Transverse colon (tissue), 4 donors: ENCODE measurements at regions not wholly inside any gene's neighbourhood (a gene's known extent, or its start where the extent isn't known, plus 50 kb on each side); places are given as distances from the start of the nearest gene placed in this dataset.

Experiments
- DNase-seq: peaks from one replicate; pipeline ENCODE4 v3.0.0-alpha.2; 2019
- H3K27ac ChIP-seq, 4 donors: fragments of 200-600 bp; sonication (generic); 2 replicates each; pipeline ENCODE4 v1.5.1; 2016 to 2018; ENCODE audit warnings: inconsistent platforms in 4 of 4
- H3K27me3 ChIP-seq: fragments of 200-600 bp; sonication (generic); 2 replicates; pipeline ENCODE4 v1.5.1; 2017; ENCODE audit warnings: inconsistent platforms
- H3K36me3 ChIP-seq, 4 donors: fragments of 200-600 bp; sonication (generic); 2 replicates each; pipeline ENCODE4 v1.5.1; 2017 to 2019; ENCODE audit warnings: inconsistent platforms in 4 of 4
- H3K4me1 ChIP-seq, 4 donors: fragments of 200-600 bp; sonication (generic); 2 replicates each; pipeline ENCODE4 v1.5.1; 2017 to 2020; ENCODE audit warnings: inconsistent platforms in 4 of 4
- H3K4me3 ChIP-seq, 4 donors: fragments of 200-600 bp; sonication (generic); 1 replicate in 1 of 4; 2 replicates in 3 of 4; pipeline versions ENCODE4 v1.5.1 to v1.6.1; 2017 to 2019; ENCODE audit warnings: inconsistent platforms in 4 of 4
- H3K9me3 ChIP-seq, 2 donors: fragments of 200-600 bp; sonication (generic); 2 replicates each; pipeline ENCODE4 v1.5.1; 2017 to 2019; ENCODE audit warnings: inconsistent platforms in 2 of 2
- EP300 ChIP-seq: sonication (generic); formaldehyde crosslinking; IDR thresholded peaks from one replicate; pipeline ENCODE4 v1.6.1; 2017; ENCODE audit warnings: antibody characterized with exemption, low read depth
- POLR2A ChIP-seq: fragments of 450-650 bp; IDR thresholded peaks from one replicate; pipeline ENCODE4 v1.6.1; 2016; ENCODE audit warnings: antibody characterized with exemption, mild to moderate bottlenecking, moderate library complexity
- POLR2AphosphoS5 ChIP-seq, 3 donors: sonication (generic); formaldehyde crosslinking; IDR thresholded peaks; one replicate each; pipeline ENCODE4 v1.6.1; 2016; ENCODE audit warnings: antibody characterized with exemption in 3 of 3
- WGBS, 2 donors: methylation state at CpG; one replicate each; pipeline ENCODE4 v1.1.5; 2018; ENCODE audit warnings: low coverage in 1 of 2; 5-methylcytosine and 5-hydroxymethylcytosine counted together
- in situ Hi-C, 4 donors: fragments of 200-750 bp; cut with MboI; loops; one replicate each; pipeline versions ENCODE4 v1.15.0 to v1.15.1; 2017; ENCODE audit warnings: low sequenced_read_pairs in 3 of 4, low pct_ligation_motif_present in 1 of 4, low pct_unique_long_range_greater_than_20kb in 1 of 4
- intact Hi-C: fragments of 100-400 bp; cut with DNase I; formaldehyde crosslinking; loops from one replicate; pipeline ENCODE4 v1.15.1; 2023; ENCODE audit warnings: low total_unique reads
- TF ChIP-seq, protein P1 (sequence below), 5 experiments: fragments of 200-600 bp in 3 of 5; fragments of 450-650 bp in 2 of 5; sonication (generic) in 3 of 5; IDR thresholded peaks; 1 replicate in 2 of 5; 2 replicates in 3 of 5; pipeline ENCODE4 v1.5.1; 2016 to 2017; ENCODE audit warnings: antibody characterized with exemption in 5 of 5, inconsistent platforms in 3 of 5, mild to moderate bottlenecking in 2 of 5, moderate library complexity in 1 of 5

DNA sequence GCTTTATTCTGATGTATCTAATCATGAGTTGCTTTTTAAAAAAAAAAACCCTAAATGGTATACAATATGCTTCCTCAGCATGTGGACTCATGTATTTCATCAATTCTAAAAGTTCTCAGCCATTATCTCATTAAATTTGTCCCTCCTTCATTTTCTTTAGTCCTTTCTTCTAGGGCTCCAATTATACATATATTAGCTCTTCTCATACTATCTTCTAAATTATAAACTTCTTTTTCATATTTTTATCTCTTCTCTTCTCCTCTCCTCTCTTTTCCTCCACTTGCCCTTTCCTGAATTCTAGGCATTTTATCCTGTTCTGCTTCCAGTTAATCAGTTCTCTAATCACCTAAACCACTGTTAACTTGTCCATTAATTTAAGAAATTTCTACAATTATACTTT lies 55.0 kb upstream of the IL33 start:
- intact Hi-C loops (no loop called here), in situ Hi-C loops (no loop called here)
- TF ChIP-seq, protein P1, sequence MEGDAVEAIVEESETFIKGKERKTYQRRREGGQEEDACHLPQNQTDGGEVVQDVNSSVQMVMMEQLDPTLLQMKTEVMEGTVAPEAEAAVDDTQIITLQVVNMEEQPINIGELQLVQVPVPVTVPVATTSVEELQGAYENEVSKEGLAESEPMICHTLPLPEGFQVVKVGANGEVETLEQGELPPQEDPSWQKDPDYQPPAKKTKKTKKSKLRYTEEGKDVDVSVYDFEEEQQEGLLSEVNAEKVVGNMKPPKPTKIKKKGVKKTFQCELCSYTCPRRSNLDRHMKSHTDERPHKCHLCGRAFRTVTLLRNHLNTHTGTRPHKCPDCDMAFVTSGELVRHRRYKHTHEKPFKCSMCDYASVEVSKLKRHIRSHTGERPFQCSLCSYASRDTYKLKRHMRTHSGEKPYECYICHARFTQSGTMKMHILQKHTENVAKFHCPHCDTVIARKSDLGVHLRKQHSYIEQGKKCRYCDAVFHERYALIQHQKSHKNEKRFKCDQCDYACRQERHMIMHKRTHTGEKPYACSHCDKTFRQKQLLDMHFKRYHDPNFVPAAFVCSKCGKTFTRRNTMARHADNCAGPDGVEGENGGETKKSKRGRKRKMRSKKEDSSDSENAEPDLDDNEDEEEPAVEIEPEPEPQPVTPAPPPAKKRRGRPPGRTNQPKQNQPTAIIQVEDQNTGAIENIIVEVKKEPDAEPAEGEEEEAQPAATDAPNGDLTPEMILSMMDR (IDR thresholded peaks at IDR 0.05), result no peak
- TF ChIP-seq POLR2AphosphoS5 (IDR thresholded peaks at IDR 0.05), result no peak
- no peak for TF ChIP-seq EP300
- TF ChIP-seq POLR2A, result no peak
- Histone ChIP-seq H3K4me3 (no peak overlapping the region), H3K27me3 (no peaks in the 10 kb centered on the region), H3K36me3 (no peaks in the 10 kb centered on the region), H3K27ac (no peak overlapping the region), H3K9me3 (peaks cover 4 to 13% of the 10 kb centered on the region in 2 donors), H3K4me1 (no peaks in the 10 kb centered on the region)
- DNase-seq, result no peak

DNA sequence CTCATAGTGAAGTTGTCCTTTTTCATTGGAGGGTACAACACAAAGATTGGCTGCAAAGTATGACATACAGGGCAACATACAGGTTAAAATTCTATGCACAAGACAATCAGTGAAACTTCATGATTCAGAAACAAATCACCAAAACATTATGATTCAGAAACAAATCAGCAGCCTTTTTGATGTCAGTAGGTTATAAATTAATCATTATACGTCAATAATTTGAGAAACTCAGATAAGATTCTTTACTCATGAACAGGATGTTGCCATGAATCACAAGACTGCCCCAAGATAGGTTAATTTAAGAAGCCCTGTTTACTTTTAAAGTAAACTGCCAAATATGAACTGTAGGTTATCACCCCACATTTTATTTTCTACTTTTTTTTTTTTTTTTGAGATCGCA lies 62.2 kb upstream of the IL33 start:
- TF ChIP-seq POLR2A, result no peak
- Histone ChIP-seq H3K27me3 (no peaks in the 10 kb centered on the region), H3K4me1 (no peaks in the 10 kb centered on the region), H3K27ac (no peak overlapping the region), H3K9me3 (no peaks in the 10 kb centered on the region), H3K4me3 (no peak overlapping the region), H3K36me3 (no peaks in the 10 kb centered on the region)
- DNase-seq, result no peak
- intact Hi-C loops (no loop called here), in situ Hi-C loops (no loop called here)
- WGBS, 2 donors, result 75 to 85% methylated on average over 2 of the region's 2 CpGs

DNA sequence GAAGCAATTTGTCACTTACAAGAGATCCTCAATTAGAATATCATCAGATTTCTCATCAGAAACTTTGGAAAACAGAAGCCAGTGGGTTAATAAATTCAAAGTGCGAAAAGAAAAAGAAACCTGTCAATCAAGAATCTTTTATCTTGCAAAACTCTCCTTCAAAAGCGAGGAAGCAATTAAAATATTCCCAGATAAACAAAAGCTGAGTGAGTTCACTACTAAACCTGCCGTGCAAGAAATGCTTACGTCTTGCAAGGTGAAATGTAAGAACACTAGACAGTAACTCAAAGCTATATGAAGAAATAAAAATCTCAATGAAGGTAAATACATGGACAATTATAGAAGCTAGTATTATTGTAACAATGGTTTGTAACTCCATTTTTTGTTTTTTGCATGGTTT lies 62.8 kb upstream of the IL33 start:
- no peaks in the 10 kb centered on the region for H3K36me3 ChIP-seq
- WGBS, 2 donors, result 38 to 45% methylated on average over 4 of the region's 4 CpGs
- no peaks in the 10 kb centered on the region for H3K27me3 ChIP-seq
- intact Hi-C loops, result no loop called here
- no peak for TF ChIP-seq EP300
- TF ChIP-seq POLR2A, result no peak
- TF ChIP-seq, protein P1 (IDR thresholded peaks at IDR 0.05), result no peak
- TF ChIP-seq POLR2AphosphoS5 (IDR thresholded peaks at IDR 0.05), result no peak
- H3K4me3 ChIP-seq, result no peak overlapping the region
- H3K9me3 ChIP-seq, result no peaks in the 10 kb centered on the region
- H3K4me1 ChIP-seq, result no peaks in the 10 kb centered on the region
- no peak for DNase-seq
- in situ Hi-C loops, result no loop called here
- no peak overlapping the region for H3K27ac ChIP-seq

DNA sequence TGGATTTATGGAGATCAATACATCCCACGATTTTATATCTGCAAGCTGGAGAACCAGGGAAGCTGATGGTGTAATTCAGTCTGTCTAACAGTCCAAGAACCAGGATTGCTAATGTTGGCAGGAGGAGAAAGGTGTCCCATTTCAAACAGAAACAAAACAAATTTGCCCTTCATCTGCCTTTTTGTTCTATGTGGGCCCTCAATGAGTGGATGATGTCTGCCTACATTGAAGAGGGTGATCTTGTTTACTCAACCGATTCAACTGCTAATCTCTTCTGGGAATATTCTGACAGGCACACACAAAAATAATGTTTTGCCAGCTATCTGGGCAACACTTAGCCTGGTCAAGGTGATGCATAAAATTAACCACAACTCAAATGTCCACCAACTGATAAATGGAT lies 65.1 kb upstream of the IL33 start:
- Histone ChIP-seq H3K27ac (no peak overlapping the region), H3K36me3 (no peaks in the 10 kb centered on the region), H3K9me3 (no peaks in the 10 kb centered on the region), H3K27me3 (no peaks in the 10 kb centered on the region), H3K4me3 (no peak overlapping the region), H3K4me1 (no peaks in the 10 kb centered on the region)
- in situ Hi-C loops, result no loop called here
- TF ChIP-seq, protein P1 (IDR thresholded peaks at IDR 0.05), result no peak
- TF ChIP-seq POLR2AphosphoS5 (IDR thresholded peaks at IDR 0.05) (no peak), POLR2A (no peak), EP300 (no peak)
- DNase-seq, result no peak
- intact Hi-C loops, result no loop called here
- 84 to 86% methylated on average over 2 of the region's 2 CpGs for WGBS, 2 donors

DNA sequence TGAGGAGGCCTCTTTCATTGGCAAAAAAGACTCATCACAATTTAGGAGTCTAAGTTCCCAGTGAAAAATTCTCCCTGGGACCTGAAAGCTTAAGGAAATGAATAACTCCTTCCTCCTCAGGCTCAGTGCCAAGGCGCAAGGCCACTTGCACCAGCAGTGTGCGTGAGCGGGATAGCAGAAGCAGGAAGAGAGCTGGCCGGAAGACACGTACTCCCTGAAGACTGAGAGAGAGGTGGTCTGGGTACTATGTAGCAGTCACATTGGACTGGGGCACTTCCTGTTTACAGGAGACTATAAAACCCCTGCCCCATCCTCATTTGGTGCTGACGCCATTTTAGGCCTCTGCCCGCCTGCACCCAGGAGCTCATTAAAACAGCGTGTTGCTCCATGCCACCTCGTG lies 66.3 kb upstream of the IL33 start:
- Histone ChIP-seq H3K36me3 (no peaks in the 10 kb centered on the region), H3K27ac (no peak overlapping the region), H3K27me3 (no peaks in the 10 kb centered on the region), H3K9me3 (no peaks in the 10 kb centered on the region), H3K4me1 (no peaks in the 10 kb centered on the region), H3K4me3 (no peak overlapping the region)
- intact Hi-C loops (no loop called here), in situ Hi-C loops (no loop called here)
- 95 to 100% methylated on average over 4 to 9 of the region's 9 CpGs for WGBS, 2 donors
- TF ChIP-seq POLR2A, result no peak
- no peak for TF ChIP-seq EP300
- TF ChIP-seq POLR2AphosphoS5 (IDR thresholded peaks at IDR 0.05), result no peak
- TF ChIP-seq, protein P1 (IDR thresholded peaks at IDR 0.05), result no peak
- no peak for DNase-seq
